GM12878 (cell line): ENCODE measurements at regions not wholly inside any gene's neighbourhood (a gene's known extent, or its start where the extent isn't known, plus 50 kb on each side); places are given as distances from the start of the nearest gene placed in this dataset.

Source experiments
- ATAC-seq: fragments of 200-7000 bp; cut with Tn5 transposase; 3 replicates; pipeline ENCODE4 v1.9.1; 2020; ENCODE audit warnings: mild to moderate bottlenecking, moderate library complexity
- BruUV-seq: library from RNA; stranded (reverse); fragments of 400-500 nt; replicated peaks from 2 replicates; lab custom pipeline; 2021; lab: Mats Ljungman, UMichigan
- CTCF ChIA-PET: fragments of 300-600 bp; sonication (Branson Sonifier 250); formaldehyde crosslinking; extraction: SDS; loops from one replicate; lab custom pipeline; 2021; ENCODE audit warnings: inconsistent platforms; lab: Yijun Ruan, JAX
- POLR2A ChIA-PET: fragments of 350-600 bp; formaldehyde crosslinking; extraction: SDS; loops from one replicate; lab custom pipeline; 2021; ENCODE audit warnings: inconsistent platforms; lab: Charles Lee
- RAD21 ChIA-PET: fragments of 300-600 bp; sonication (Branson Sonifier 250); formaldehyde crosslinking; loops from one replicate; lab custom pipeline; 2023; ENCODE audit warnings: antibody characterized with exemption; ENCODE audit not compliant: unreplicated experiment; lab: Charles Lee
- SMC1A ChIA-PET: fragments of 300-600 bp; sonication (Branson Sonifier 250); formaldehyde crosslinking; loops from one replicate; lab custom pipeline; 2023; ENCODE audit not compliant: unreplicated experiment, uncharacterized antibody; lab: Charles Lee
- DNase-seq: peaks from one replicate; pipeline ENCODE4 v3.0.0-alpha.2; 2011; ENCODE audit warnings: low read depth, low spot score
- FAIRE-seq: peaks from 3 replicates; lab custom pipeline; 2011; peaks lifted over from hg19 to GRCh38; lab: Jason Lieb, UNC
- H2AFZ ChIP-seq: 2 replicates; pipeline ENCODE4 v1.6.0; 2011; ENCODE audit warnings: low read depth, low read length, control low read depth; ENCODE audit not compliant: control insufficient read depth
- H3K27ac ChIP-seq: 2 replicates; pipeline ENCODE4 v1.5.1; 2011; ENCODE audit warnings: control low read depth; ENCODE audit not compliant: control insufficient read depth, insufficient read depth
- H3K27me3 ChIP-seq, 2 experiments: replicated peaks in 1 of 2; 2 replicates each; pipeline versions ENCODE4 v1.6.0 to v1.6.1; 2011; ENCODE audit warnings: low read length in 1 of 2; ENCODE audit not compliant: control insufficient read depth in 2 of 2, insufficient read depth in 2 of 2
- H3K36me3 ChIP-seq, 2 experiments: 2 replicates each; pipeline ENCODE4 v1.5.1; 2011; ENCODE audit warnings: low read length in 1 of 2; ENCODE audit not compliant: control insufficient read depth in 2 of 2, insufficient read depth in 2 of 2
- H3K4me1 ChIP-seq: 2 replicates; pipeline ENCODE4 v1.6.1; 2011; ENCODE audit warnings: mild to moderate bottlenecking, low read length, moderate library complexity, mixed read lengths; ENCODE audit not compliant: control insufficient read depth, insufficient read depth
- H3K4me2 ChIP-seq: 2 replicates; pipeline ENCODE4 v1.6.0; 2011; ENCODE audit warnings: control low read depth; ENCODE audit not compliant: control insufficient read depth, insufficient read depth
- H3K4me3 ChIP-seq: fragments of 200-600 bp; sonication (generic); 2 replicates; pipeline ENCODE4 v1.5.1; 2016
- H3K79me2 ChIP-seq: 2 replicates; pipeline ENCODE4 v1.6.0; 2011; ENCODE audit warnings: low read length; ENCODE audit not compliant: control insufficient read depth, insufficient read depth
- H3K9ac ChIP-seq: 2 replicates; pipeline ENCODE4 v1.8.0; 2011; ENCODE audit warnings: low read length, control low read depth, mixed read lengths; ENCODE audit not compliant: control insufficient read depth, insufficient read depth
- H3K9me3 ChIP-seq: replicated peaks from 3 replicates; pipeline ENCODE4 v1.5.1; 2011; ENCODE audit warnings: mild to moderate bottlenecking, low read length; ENCODE audit not compliant: control insufficient read depth, insufficient read depth
- H4K20me1 ChIP-seq: 2 replicates; pipeline ENCODE4 v1.6.0; 2011; ENCODE audit not compliant: control insufficient read depth, insufficient read depth
- ASH2L ChIP-seq: fragments of 300-600, 200-600 bp; sonication (generic); IDR thresholded peaks from 2 replicates; pipeline ENCODE4 v1.6.1; 2017; ENCODE audit warnings: low read depth, mild to moderate bottlenecking, borderline replicate concordance
- ATF3 ChIP-seq: IDR thresholded peaks from 2 replicates; pipeline ENCODE4 v1.6.1; 2011; ENCODE audit warnings: low read depth, mild to moderate bottlenecking, low read length, moderate library complexity, borderline replicate concordance; ENCODE audit errors: extremely low read depth
- BACH1 ChIP-seq: fragments of 450-650 bp; IDR thresholded peaks from 2 replicates; pipeline ENCODE4 v1.6.1; 2017; ENCODE audit warnings: mild to moderate bottlenecking, borderline replicate concordance
- BCL3 ChIP-seq: IDR thresholded peaks from 2 replicates; pipeline ENCODE4 v1.6.1; 2011; ENCODE audit warnings: borderline replicate concordance, low read depth, mild to moderate bottlenecking, moderate library complexity, low read length; ENCODE audit not compliant: insufficient read depth, poor library complexity, severe bottlenecking
- BMI1 ChIP-seq: fragments of 450-650 bp; IDR thresholded peaks from 2 replicates; pipeline ENCODE4 v1.6.1; 2016; ENCODE audit warnings: mild to moderate bottlenecking, moderate library complexity, borderline replicate concordance
- BRCA1 ChIP-seq: IDR thresholded peaks from 2 replicates; pipeline ENCODE4 v1.6.1; 2011; ENCODE audit warnings: low read depth, low read length, improper control_type of control experiment
- CBX5 ChIP-seq: sonication (generic); IDR thresholded peaks from 2 replicates; pipeline ENCODE4 v1.6.1; 2016; ENCODE audit warnings: low read depth, moderate library complexity, mild to moderate bottlenecking, inconsistent platforms
- ESRRA ChIP-seq: IDR thresholded peaks from 2 replicates; pipeline ENCODE4 v1.6.1; 2012; ENCODE audit warnings: mild to moderate bottlenecking, low read length, improper control_type of control experiment
- JUND ChIP-seq: IDR thresholded peaks from 2 replicates; pipeline ENCODE4 v1.6.1; 2012; ENCODE audit warnings: low read depth, mild to moderate bottlenecking, low read length, improper control_type of control experiment, moderate library complexity
- KAT2A ChIP-seq: conservative IDR thresholded peaks from 2 replicates; pipeline ENCODE4 v1.6.1; 2011; ENCODE audit warnings: low read depth, low read length; ENCODE audit not compliant: control insufficient read depth
- RELA ChIP-seq: fragments of 450-650 bp; IDR thresholded peaks from 2 replicates; pipeline ENCODE4 v1.8.0; 2014; ENCODE audit warnings: borderline replicate concordance; ENCODE audit not compliant: partially characterized antibody
- RFX5 ChIP-seq: IDR thresholded peaks from 2 replicates; pipeline ENCODE4 v1.6.1; 2011; ENCODE audit warnings: low read depth, low read length, improper control_type of control experiment
- WGBS: methylation state at CpG from one replicate; pipeline ENCODE4 v1.1.6; 2016; ENCODE audit warnings: low lambda C conversion rate; ENCODE audit not compliant: insufficient replicate concordance, insufficient coverage; ENCODE audit errors: missing lambda C conversion rate; 5-methylcytosine and 5-hydroxymethylcytosine counted together
- in situ Hi-C: fragments of 300-500 bp; cut with MboI; formaldehyde crosslinking; loops from 9 replicates; pipeline ENCODE4 v1.14.3; 2018; ENCODE audit warnings: mixed read lengths
- intact Hi-C: fragments of 100-400 bp; cut with micrococcal nuclease; formaldehyde crosslinking; loops from one replicate; pipeline ENCODE4 v1.14.2; 2022; ENCODE audit not compliant: unreplicated experiment
- TF ChIP-seq, protein P1 (sequence below): fragments of 450-650 bp; IDR thresholded peaks from 2 replicates; pipeline ENCODE4 v1.6.1; 2016; ENCODE audit warnings: mild to moderate bottlenecking

DNA sequence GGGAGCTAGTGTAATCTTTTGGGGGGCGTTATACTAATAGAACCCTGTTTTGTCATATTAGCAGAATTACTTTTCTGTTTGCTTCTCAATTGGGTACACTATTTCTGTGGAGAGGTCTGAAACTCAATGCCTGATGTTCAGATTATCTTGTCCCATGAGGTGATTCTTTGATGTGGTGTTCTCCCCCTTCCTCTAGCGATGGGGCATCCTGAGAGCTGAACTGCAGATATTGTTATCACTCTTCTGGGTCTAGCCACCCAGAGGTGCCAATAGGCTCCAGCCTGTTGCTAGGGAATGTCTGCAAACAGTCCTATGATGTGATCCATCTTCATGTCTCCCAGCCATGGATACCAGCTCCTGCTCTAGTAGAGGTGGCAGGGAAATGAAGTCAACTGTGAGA lies 233.1 kb upstream of the RASA1 start:
- TF ChIP-seq BRCA1 (no peak), CBX5 (no peak)
- intact Hi-C loops (no loop called here), in situ Hi-C loops (no loop called here)
- DNase-seq = no peak
- 72% methylated on average over 2 of the region's 2 CpGs for WGBS
- Histone ChIP-seq H4K20me1 (no peaks in the 10 kb centered on the region), H3K27me3 (no peaks in the 10 kb centered on the region), H3K9ac (no peak overlapping the region), H3K9me3 (no peaks in the 10 kb centered on the region), H3K4me3 (no peak overlapping the region), H3K36me3 (no peaks in the 10 kb centered on the region), H2AFZ (no peak overlapping the region), H3K4me1 (no peaks in the 10 kb centered on the region), H3K4me2 (no peak overlapping the region), H3K27ac (no peak overlapping the region), H3K79me2 (no peaks in the 10 kb centered on the region)
- FAIRE-seq = no peak
- no peak for ATAC-seq
- SMC1A ChIA-PET = interaction anchor here (0.6 to 1.5 kb wide), 4 partner anchors 8 to 849 kb away, joined by 3 read pairs; no protein-coding TSS in a partner anchor
- BruUV-seq = no TSS peak
- POLR2A ChIA-PET = no interaction called here
- RAD21 ChIA-PET = no interaction called here
- CTCF ChIA-PET = interaction anchor here (0.8 to 1.6 kb wide), 2 partner anchors 10 to 36 kb away, joined by 3 to 5 read pairs; no protein-coding TSS in a partner anchor

- no TSS peak for BruUV-seq
- Histone ChIP-seq H3K4me1 (no peaks in the 10 kb centered on the region), H4K20me1 (no peaks in the 10 kb centered on the region), H3K4me3 (no peak overlapping the region), H3K27ac (no peak overlapping the region), H3K4me2 (no peak overlapping the region), H3K36me3 (no peaks in the 10 kb centered on the region), H2AFZ (no peak overlapping the region), H3K9me3 (no peaks in the 10 kb centered on the region), H3K79me2 (no peaks in the 10 kb centered on the region), H3K9ac (no peak overlapping the region), H3K27me3 (no peaks in the 10 kb centered on the region)
- CTCF ChIA-PET = interaction anchor here (0.7 to 1.2 kb wide), 2 partner anchors 30 to 219 kb away, joined by 4 read pairs; no protein-coding TSS in a partner anchor
- no peak for ATAC-seq
- in situ Hi-C loops = no loop called here
- POLR2A ChIA-PET = interaction anchor here (0.7 kb wide), 1 partner anchor 430 kb away, joined by 3 read pairs; no protein-coding TSS in a partner anchor
- DNase-seq = no peak
- intact Hi-C loops = no loop called here
- no peak for FAIRE-seq
- 73% methylated on average over 7 of the region's 7 CpGs for WGBS
- RAD21 ChIA-PET = no interaction called here
- SMC1A ChIA-PET = interaction anchor here (0.6 to 1.3 kb wide), 3 partner anchors 9 to 417 kb away, joined by 3 read pairs; no protein-coding TSS in a partner anchor
- TF ChIP-seq BMI1 = no peak
- no peak for TF ChIP-seq ESRRA
- no peak for TF ChIP-seq BACH1
- no peak for TF ChIP-seq KAT2A
- no peak for TF ChIP-seq BCL3
- TF ChIP-seq ATF3 = no peak
- TF ChIP-seq RFX5 = no peak
- TF ChIP-seq, protein P1, sequence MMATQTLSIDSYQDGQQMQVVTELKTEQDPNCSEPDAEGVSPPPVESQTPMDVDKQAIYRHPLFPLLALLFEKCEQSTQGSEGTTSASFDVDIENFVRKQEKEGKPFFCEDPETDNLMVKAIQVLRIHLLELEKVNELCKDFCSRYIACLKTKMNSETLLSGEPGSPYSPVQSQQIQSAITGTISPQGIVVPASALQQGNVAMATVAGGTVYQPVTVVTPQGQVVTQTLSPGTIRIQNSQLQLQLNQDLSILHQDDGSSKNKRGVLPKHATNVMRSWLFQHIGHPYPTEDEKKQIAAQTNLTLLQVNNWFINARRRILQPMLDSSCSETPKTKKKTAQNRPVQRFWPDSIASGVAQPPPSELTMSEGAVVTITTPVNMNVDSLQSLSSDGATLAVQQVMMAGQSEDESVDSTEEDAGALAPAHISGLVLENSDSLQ = no peak
- no peak for TF ChIP-seq ASH2L
- TF ChIP-seq RELA = no peak
- no peak for TF ChIP-seq JUND
Measured at GRCh38 chr5:87042554-87042953, 225.1 kb upstream of the RASA1 start.
